GM23338 (cell line): ENCODE measurements at regions not wholly inside any gene's neighbourhood (a gene's known extent, or its start where the extent isn't known, plus 50 kb on each side); places are given as distances from the start of the nearest gene placed in this dataset.

ENCODE experiments used
- ATAC-seq: fragments of 200-7000 bp; cut with Tn5 transposase; 3 replicates; pipeline ENCODE4 v1.9.1; 2020
- DNase-seq: peaks from one replicate; pipeline ENCODE4 v3.0.0-alpha.2; 2015; ENCODE audit warnings: low spot score
- H2AFZ ChIP-seq: fragments of 200-600 bp; sonication (generic); 2 replicates; pipeline ENCODE4 v1.8.0; 2016; ENCODE audit warnings: antibody characterized with exemption, mild to moderate bottlenecking, moderate library complexity
- H3F3A ChIP-seq: fragments of 200-600 bp; sonication (generic); replicated peaks from 2 replicates; pipeline ENCODE4 v1.8.0; 2017; ENCODE audit warnings: antibody characterized with exemption, mixed run types, low read depth
- H3K27ac ChIP-seq: fragments of 200-600 bp; sonication (generic); 2 replicates; pipeline ENCODE4 v1.6.1; 2016; ENCODE audit warnings: low read depth
- H3K27me3 ChIP-seq: fragments of 200-600 bp; sonication (generic); 2 replicates; pipeline ENCODE4 v1.8.0; 2016; ENCODE audit warnings: mild to moderate bottlenecking, mixed run types, moderate library complexity; ENCODE audit not compliant: insufficient read depth
- H3K36me3 ChIP-seq: fragments of 200-600 bp; sonication (generic); 2 replicates; pipeline ENCODE4 v1.8.0; 2016; ENCODE audit warnings: mild to moderate bottlenecking; ENCODE audit not compliant: insufficient read depth
- H3K4me1 ChIP-seq: fragments of 200-600 bp; sonication (generic); 2 replicates; pipeline ENCODE4 v1.8.0; 2016; ENCODE audit warnings: mild to moderate bottlenecking, moderate library complexity; ENCODE audit not compliant: insufficient read depth
- H3K4me2 ChIP-seq: fragments of 200-600 bp; sonication (generic); 2 replicates; pipeline ENCODE4 v1.7.1; 2017; ENCODE audit warnings: mixed run types
- H3K4me3 ChIP-seq: fragments of 200-600 bp; sonication (generic); 2 replicates; pipeline ENCODE4 v1.6.1; 2016; ENCODE audit warnings: mixed run types
- H3K79me2 ChIP-seq: fragments of 200-600 bp; sonication (generic); replicated peaks from 2 replicates; pipeline ENCODE4 v1.8.0; 2017; ENCODE audit warnings: mild to moderate bottlenecking; ENCODE audit not compliant: insufficient read depth
- H3K9me2 ChIP-seq: fragments of 200-600 bp; sonication (generic); 2 replicates; pipeline ENCODE4 v1.8.0; 2017; ENCODE audit not compliant: insufficient read depth
- H4K20me1 ChIP-seq: fragments of 200-600 bp; sonication (generic); replicated peaks from 2 replicates; pipeline ENCODE4 v1.8.0; 2017; ENCODE audit warnings: mild to moderate bottlenecking; ENCODE audit not compliant: insufficient read depth
- H3K27ac Mint-ChIP-seq: 2 replicates; pipeline ENCODE4 v1.8.0; 2020; ENCODE audit warnings: inconsistent platforms, mild to moderate bottlenecking, moderate library complexity, mixed read lengths
- H3K27me3 Mint-ChIP-seq: 3 replicates; pipeline ENCODE4 v1.8.0; 2022; ENCODE audit warnings: low read depth, mild to moderate bottlenecking, moderate library complexity, mixed read lengths, inconsistent platforms; ENCODE audit not compliant: insufficient read depth, poor library complexity
- H3K36me3 Mint-ChIP-seq: 3 replicates; pipeline ENCODE4 v1.8.0; 2021; ENCODE audit warnings: low read depth, mild to moderate bottlenecking, inconsistent platforms, moderate library complexity, mixed read lengths
- H3K4me1 Mint-ChIP-seq: 3 replicates; pipeline ENCODE4 v1.8.0; 2020; ENCODE audit warnings: mild to moderate bottlenecking, inconsistent platforms, mixed read lengths
- H3K4me3 Mint-ChIP-seq: 3 replicates; pipeline ENCODE4 v1.8.0; 2021; ENCODE audit warnings: moderate library complexity, mild to moderate bottlenecking, inconsistent platforms, mixed read lengths
- H3K9me3 Mint-ChIP-seq: 3 replicates; pipeline ENCODE4 v1.8.0; 2020; ENCODE audit warnings: moderate library complexity, mild to moderate bottlenecking, inconsistent platforms, mixed read lengths
- CREB1 ChIP-seq: fragments of 250-450 bp; sonication (Bioruptor Pico); IDR thresholded peaks from 2 replicates; pipeline ENCODE4 v1.5.0; 2020; ENCODE audit warnings: low read depth, mild to moderate bottlenecking, moderate library complexity
- CTCF ChIP-seq, 2 experiments: fragments of 200-600 bp in 1 of 2; sonication (generic) in 1 of 2; conservative IDR thresholded peaks; 2 replicates each; pipeline versions ENCODE4 v1.5.1 to v1.6.1; 2016 to 2017; ENCODE audit warnings: antibody characterized with exemption in 2 of 2, low read depth in 2 of 2, mild to moderate bottlenecking in 2 of 2, moderate library complexity in 1 of 2
- ETS1 ChIP-seq: IDR thresholded peaks from 2 replicates; pipeline ENCODE4 v1.6.1; 2016; ENCODE audit warnings: antibody characterized with exemption
- EZH2 ChIP-seq: fragments of 200-600 bp; sonication (generic); IDR thresholded peaks from one replicate; pipeline ENCODE4 v1.8.0; 2017; ENCODE audit warnings: antibody characterized with exemption, mild to moderate bottlenecking, low read depth; ENCODE audit not compliant: unreplicated experiment
- EZH2phosphoT487 ChIP-seq: fragments of 200-600 bp; sonication (generic); IDR thresholded peaks from one replicate; pipeline ENCODE4 v1.8.1; 2018; ENCODE audit warnings: antibody characterized with exemption; ENCODE audit not compliant: unreplicated experiment
- JUNB ChIP-seq: IDR thresholded peaks from one replicate; pipeline ENCODE4 v1.6.1; 2016; ENCODE audit warnings: antibody characterized with exemption; ENCODE audit not compliant: unreplicated experiment
- NANOG ChIP-seq: IDR thresholded peaks from 2 replicates; pipeline ENCODE4 v1.6.1; 2016; ENCODE audit warnings: antibody characterized with exemption, borderline replicate concordance
- POLR2AphosphoS5 ChIP-seq: IDR thresholded peaks from 2 replicates; pipeline ENCODE4 v1.6.1; 2016; ENCODE audit warnings: antibody characterized with exemption, low read depth
- REST ChIP-seq: IDR thresholded peaks from one replicate; pipeline ENCODE4 v1.6.1; 2018; ENCODE audit warnings: antibody characterized with exemption; ENCODE audit not compliant: unreplicated experiment
- STAT1 ChIP-seq: IDR thresholded peaks from one replicate; pipeline ENCODE4 v1.6.1; 2016; ENCODE audit warnings: antibody characterized with exemption; ENCODE audit not compliant: unreplicated experiment
- ZNF114 ChIP-seq: fragments of 250-450 bp; sonication (Bioruptor Pico); IDR thresholded peaks from 2 replicates; pipeline ENCODE4 v1.5.0; 2020; ENCODE audit warnings: mild to moderate bottlenecking, moderate library complexity
- ZNF331 ChIP-seq: fragments of 250-450 bp; sonication (Bioruptor Pico); IDR thresholded peaks from 2 replicates; pipeline ENCODE4 v1.5.0; 2020; ENCODE audit warnings: low read depth, mild to moderate bottlenecking, moderate library complexity
- ZNF462 ChIP-seq: fragments of 250-450 bp; sonication (Bioruptor Pico); IDR thresholded peaks from 2 replicates; pipeline ENCODE4 v1.5.0; 2020; ENCODE audit warnings: mild to moderate bottlenecking, moderate library complexity

GRCh38 chr12:59096246-59096645, 175.9 kb upstream of the LRIG3 start:
- Mint-ChIP-seq H3K9me3 (no peaks in the 10 kb centered on the region), H3K27ac (no peak overlapping the region), H3K4me3 (no peak overlapping the region), H3K27me3 (no peaks in the 10 kb centered on the region), H3K4me1 (peaks cover 9% of the 10 kb centered on the region; the same call in 2 of the 3 replicates), H3K36me3 (no peaks in the 10 kb centered on the region)
- no peaks in the 10 kb centered on the region for H3K79me2 ChIP-seq
- H3K9me2 ChIP-seq = no peaks in the 10 kb centered on the region
- TF ChIP-seq CREB1 (CRISPR knock-in tag) (no peak), ETS1 (no peak), POLR2AphosphoS5 (no peak), ZNF462 (no peak), STAT1 (no peak), EZH2 (no peak), EZH2phosphoT487 (no peak), CTCF (conservative IDR thresholded peaks at IDR 0.05; ENCODE audit: low read depth in 2 of 2) (no peak), ZNF331 (CRISPR knock-in tag) (no peak), ZNF114 (CRISPR knock-in tag) (no peak), NANOG (no peak), REST (no peak), JUNB (no peak)
- no peaks in the 10 kb centered on the region for H3F3A ChIP-seq
- no peak overlapping the region for H3K4me2 ChIP-seq
- ATAC-seq = no peak
- 0 out of 2 replicates have a peak, but pooled peaks cover under 1% of the 10 kb centered on the region for H3K4me1 ChIP-seq
- no peak for DNase-seq
- H3K4me3 ChIP-seq = no peak overlapping the region
- H4K20me1 ChIP-seq = no peaks in the 10 kb centered on the region
- no peak overlapping the region for H2AFZ ChIP-seq
- no peaks in the 10 kb centered on the region for H3K36me3 ChIP-seq
- H3K27ac ChIP-seq = no peak overlapping the region
- no peaks in the 10 kb centered on the region for H3K27me3 ChIP-seq
